K562 (cell line): ENCODE measurements at regions not wholly inside any gene's neighbourhood (a gene's known extent, or its start where the extent isn't known, plus 50 kb on each side); places are given as distances from the start of the nearest gene placed in this dataset.

Experiments
- ATAC-seq: fragments of 200-7000 bp; cut with Tn5 transposase; 3 replicates; pipeline ENCODE4 v1.9.1; 2020; ENCODE audit warnings: moderate library complexity
- BruUV-seq: library from RNA; stranded (reverse); fragments of 400-500 nt; replicated peaks from 2 replicates; lab custom pipeline; 2021; lab: Mats Ljungman, UMichigan
- CTCF ChIA-PET: fragments of 300-600 bp; formaldehyde crosslinking; extraction: SDS; loops from one replicate; lab custom pipeline; 2021; ENCODE audit warnings: low intra/inter-chr PET ratio; lab: Yijun Ruan, JAX
- POLR2A ChIA-PET: fragments of 300-600, 350-650 bp; sonication (Branson Sonifier 250); formaldehyde crosslinking; extraction: SDS; loops from one replicate; lab custom pipeline; 2021; ENCODE audit warnings: antibody characterized with exemption, inconsistent platforms; lab: Yijun Ruan, JAX
- DNase-seq, 4 experiments: peaks; one replicate each; pipeline versions ENCODE4 v3.0.0 to v3.0.0-alpha.2; 2011 to 2018; ENCODE audit warnings: low spot score in 3 of 4, mixed read lengths in 3 of 4; ENCODE audit errors: extremely low read depth in 1 of 4
- FAIRE-seq: peaks from 2 replicates; lab custom pipeline; 2011; peaks lifted over from hg19 to GRCh38; lab: Jason Lieb, UNC
- H2AFZ ChIP-seq: 2 replicates; pipeline ENCODE4 v1.6.0; 2011; ENCODE audit warnings: low read depth, low read length, control low read depth, inconsistent platforms
- H3K27ac ChIP-seq: fragments of 200-600 bp; 3 replicates; pipeline ENCODE4 v1.8.0; 2011; ENCODE audit warnings: low read depth, mild to moderate bottlenecking, control low read depth, inconsistent platforms, low read length, moderate library complexity, mixed read lengths; ENCODE audit errors: extremely low read depth
- H3K27me3 ChIP-seq, 2 experiments: fragments of 300-600 bp in 1 of 2; 2 replicates in 1 of 2; 3 replicates in 1 of 2; pipeline versions ENCODE4 v1.6.0 to v1.8.0; 2011; ENCODE audit warnings: inconsistent platforms in 2 of 2, low read length in 2 of 2, mild to moderate bottlenecking in 1 of 2, mixed read lengths in 1 of 2, moderate library complexity in 1 of 2; ENCODE audit not compliant: control insufficient read depth in 2 of 2, insufficient read depth in 2 of 2
- H3K36me3 ChIP-seq: fragments of 300-600 bp; 3 replicates; pipeline ENCODE4 v1.8.0; 2011; ENCODE audit warnings: mild to moderate bottlenecking, low read length, inconsistent platforms; ENCODE audit not compliant: control insufficient read depth, insufficient read depth
- H3K4me1 ChIP-seq, 2 experiments: fragments of 200-600 bp in 1 of 2; replicated peaks in 1 of 2; 2 replicates in 1 of 2; 3 replicates in 1 of 2; pipeline versions ENCODE4 v1.5.1 to v1.8.0; 2011; ENCODE audit warnings: inconsistent platforms in 2 of 2, low read length in 2 of 2, mild to moderate bottlenecking in 1 of 2, mixed read lengths in 1 of 2, moderate library complexity in 1 of 2; ENCODE audit not compliant: control insufficient read depth in 2 of 2, insufficient read depth in 2 of 2
- H3K4me2 ChIP-seq: 2 replicates; pipeline ENCODE4 v1.6.1; 2011; ENCODE audit warnings: low read length, control low read depth, inconsistent platforms, mixed read lengths; ENCODE audit not compliant: insufficient read depth
- H3K4me3 ChIP-seq: fragments of 200-600 bp; sonication (generic), shearing (Covaris generic); 2 replicates; pipeline ENCODE4 v1.5.1; 2016; ENCODE audit warnings: control low read depth, inconsistent platforms
- H3K79me2 ChIP-seq: fragments of 200-600 bp; 3 replicates; pipeline ENCODE4 v1.8.0; 2011; ENCODE audit warnings: low read length, inconsistent platforms; ENCODE audit not compliant: control insufficient read depth, insufficient read depth
- H3K9ac ChIP-seq, 2 experiments: 2 replicates each; pipeline versions ENCODE4 v1.6.0 to v1.6.1; 2011; ENCODE audit warnings: low read depth in 2 of 2, low read length in 2 of 2, control low read depth in 1 of 2, inconsistent platforms in 1 of 2, mild to moderate bottlenecking in 1 of 2, mixed read lengths in 1 of 2; ENCODE audit not compliant: insufficient read depth in 1 of 2
- H3K9me1 ChIP-seq: one replicate; pipeline ENCODE4 v1.6.0; 2011; ENCODE audit warnings: inconsistent platforms, mild to moderate bottlenecking, low read length, moderate library complexity; ENCODE audit not compliant: control insufficient read depth, insufficient read depth
- H3K9me3 ChIP-seq: replicated peaks from 2 replicates; pipeline ENCODE4 v1.5.1; 2011; ENCODE audit warnings: low read depth, low read length, inconsistent platforms; ENCODE audit not compliant: control insufficient read depth, insufficient read depth
- H4K20me1 ChIP-seq: replicated peaks from 2 replicates; pipeline ENCODE4 v1.6.1; 2011; ENCODE audit warnings: low read length, inconsistent platforms, mixed read lengths; ENCODE audit not compliant: control insufficient read depth, insufficient read depth
- CC2D1A ChIP-seq: fragments of 450-650 bp; IDR thresholded peaks from 2 replicates; pipeline ENCODE4 v1.6.1; 2017; ENCODE audit warnings: mild to moderate bottlenecking
- DDX20 ChIP-seq: fragments of 450-650 bp; IDR thresholded peaks from 2 replicates; pipeline ENCODE4 v1.6.1; 2016; ENCODE audit warnings: missing genetic modification characterization, low read depth, mild to moderate bottlenecking, missing compliant biosample characterization, moderate library complexity
- ESRRB ChIP-seq: fragments of 250-450 bp; sonication (Bioruptor Pico); IDR thresholded peaks from 2 replicates; pipeline ENCODE4 v1.5.0; 2020; ENCODE audit warnings: mild to moderate bottlenecking, moderate library complexity, borderline replicate concordance
- KDM5B ChIP-seq: fragments of 200-600 bp; sonication (generic); IDR thresholded peaks from 2 replicates; pipeline ENCODE4 v1.6.1; 2012; ENCODE audit warnings: low read depth, mild to moderate bottlenecking, moderate library complexity, low read length, control low read depth, inconsistent platforms; ENCODE audit not compliant: insufficient replicate concordance
- MYBL2 ChIP-seq, 2 experiments: fragments of 450-650 bp in 1 of 2; sonication (generic) in 1 of 2; formaldehyde crosslinking in 1 of 2; IDR thresholded peaks; 2 replicates each; pipeline versions ENCODE4 v1.6.1 to v1.8.1; 2017 to 2022; ENCODE audit warnings: borderline replicate concordance in 1 of 2, inconsistent platforms in 1 of 2, low read depth in 1 of 2, mild to moderate bottlenecking in 1 of 2, missing genetic modification reagents in 1 of 2, moderate library complexity in 1 of 2
- RBFOX2 ChIP-seq: fragments of 200-400 bp; formaldehyde crosslinking; IDR thresholded peaks from 2 replicates; pipeline ENCODE4 v1.6.1; 2017; ENCODE audit warnings: low read depth, mild to moderate bottlenecking, low read length, moderate library complexity
- TCF7L2 ChIP-seq: fragments of 150-350 bp; IDR thresholded peaks from 2 replicates; pipeline ENCODE4 v1.6.1; 2016; ENCODE audit warnings: low read depth, mild to moderate bottlenecking, low read length, moderate library complexity
- ZNF408 ChIP-seq: fragments of 250-450 bp; sonication (Bioruptor Pico); IDR thresholded peaks from 2 replicates; pipeline ENCODE4 v1.4.0; 2020; ENCODE audit warnings: low read depth, mild to moderate bottlenecking, moderate library complexity
- WGBS: fragments of 100-300 bp; shearing (Covaris generic); methylation state at CpG from one replicate; pipeline ENCODE4 v1.1.6; 2016; ENCODE audit warnings: low coverage, mixed read lengths; ENCODE audit not compliant: insufficient coverage; ENCODE audit errors: missing lambda C conversion rate; 5-methylcytosine and 5-hydroxymethylcytosine counted together
- in situ Hi-C: fragments of 300-500 bp; cut with MboI; formaldehyde crosslinking; loops from 4 replicates; pipeline ENCODE4 v1.15.0; 2018; ENCODE audit warnings: inconsistent platforms, mixed read lengths
- intact Hi-C: fragments of 100-400 bp; cut with micrococcal nuclease; formaldehyde crosslinking; loops from 2 replicates; pipeline ENCODE4 v1.14.2; 2022
- TF ChIP-seq, protein P1 (sequence below): sonication (generic); formaldehyde crosslinking; IDR thresholded peaks from 2 replicates; pipeline ENCODE4 v1.8.0; 2023; ENCODE audit warnings: mild to moderate bottlenecking, missing genetic modification reagents
- TF ChIP-seq, protein P2 (sequence below): sonication (generic); formaldehyde crosslinking; IDR thresholded peaks from 2 replicates; pipeline ENCODE4 v1.8.0; 2023; ENCODE audit warnings: mild to moderate bottlenecking, missing genetic modification reagents

DNA sequence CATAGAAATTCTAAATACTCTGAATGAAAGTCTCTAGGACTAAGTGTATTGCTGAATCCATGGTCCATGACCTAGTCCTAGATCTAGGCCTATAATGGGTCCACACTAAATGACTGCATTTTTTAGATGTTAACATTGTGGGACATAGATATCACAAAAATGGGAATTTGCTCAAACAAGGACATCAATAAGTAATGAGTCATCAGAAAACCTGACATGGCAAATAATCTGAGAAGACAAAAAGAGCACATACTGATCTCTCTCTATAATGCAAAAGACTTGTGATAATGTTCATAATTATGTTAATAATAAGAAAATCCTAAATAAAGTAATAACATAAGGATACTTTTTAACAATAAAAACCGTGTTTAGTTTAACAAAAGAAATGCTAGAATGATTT lies 1168.4 kb downstream of the FSCB start (continued):
- TF ChIP-seq CC2D1A (no peak), MYBL2 (IDR thresholded peaks at IDR 0.05; ENCODE audit: low read depth) (no peak), MYBL2 (CRISPR knock-in tag; IDR thresholded peaks at IDR 0.05; ENCODE audit: borderline replicate concordance) (no peak), ESRRB (CRISPR knock-in tag) (no peak), ZNF408 (CRISPR knock-in tag) (no peak), DDX20 (tag) (no peak), TCF7L2 (no peak)

DNA sequence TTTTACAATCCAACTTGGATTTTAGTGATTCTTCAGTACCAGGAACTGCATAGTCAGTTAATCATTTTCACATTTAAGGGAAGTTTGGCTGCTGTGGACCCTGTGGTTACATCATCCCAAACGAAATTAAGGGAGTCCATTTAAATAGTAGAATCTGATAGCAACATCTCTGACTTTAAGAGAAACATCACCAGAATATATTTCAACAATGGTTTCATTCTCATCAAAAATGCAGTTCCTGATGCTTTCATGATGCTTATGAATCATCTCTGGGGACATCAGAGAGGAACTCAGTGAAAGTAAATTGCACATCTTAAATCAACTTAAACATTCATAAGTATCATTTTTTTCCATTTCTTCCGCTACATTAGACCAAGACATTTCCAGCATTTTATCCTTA lies 1170.7 kb downstream of the FSCB start:
- DNase-seq (no peak), FAIRE-seq (no peak), ATAC-seq (no peak)
- Histone ChIP-seq H3K4me1 (no peaks in the 10 kb centered on the region), H3K27ac (no peak overlapping the region), H3K9me3 (no peaks in the 10 kb centered on the region), H3K4me2 (no peak overlapping the region), H4K20me1 (no peaks in the 10 kb centered on the region), H3K9ac (no peak overlapping the region), H3K4me3 (no peak overlapping the region), H2AFZ (no peak overlapping the region), H3K36me3 (no peaks in the 10 kb centered on the region), H3K27me3 (no peaks in the 10 kb centered on the region), H3K79me2 (no peaks in the 10 kb centered on the region), H3K9me1 (no peaks in the 10 kb centered on the region)
- in situ Hi-C loops = no loop called here
- POLR2A ChIA-PET = no interaction called here
- intact Hi-C loops = no loop called here
- no TSS peak for BruUV-seq
- 0% methylated on average over 2 of the region's 2 CpGs for WGBS
- CTCF ChIA-PET = no interaction called here
- TF ChIP-seq, protein P1, sequence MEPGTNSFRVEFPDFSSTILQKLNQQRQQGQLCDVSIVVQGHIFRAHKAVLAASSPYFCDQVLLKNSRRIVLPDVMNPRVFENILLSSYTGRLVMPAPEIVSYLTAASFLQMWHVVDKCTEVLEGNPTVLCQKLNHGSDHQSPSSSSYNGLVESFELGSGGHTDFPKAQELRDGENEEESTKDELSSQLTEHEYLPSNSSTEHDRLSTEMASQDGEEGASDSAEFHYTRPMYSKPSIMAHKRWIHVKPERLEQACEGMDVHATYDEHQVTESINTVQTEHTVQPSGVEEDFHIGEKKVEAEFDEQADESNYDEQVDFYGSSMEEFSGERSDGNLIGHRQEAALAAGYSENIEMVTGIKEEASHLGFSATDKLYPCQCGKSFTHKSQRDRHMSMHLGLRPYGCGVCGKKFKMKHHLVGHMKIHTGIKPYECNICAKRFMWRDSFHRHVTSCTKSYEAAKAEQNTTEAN (CRISPR knock-in tag) = no peak
- TF ChIP-seq, protein P2, sequence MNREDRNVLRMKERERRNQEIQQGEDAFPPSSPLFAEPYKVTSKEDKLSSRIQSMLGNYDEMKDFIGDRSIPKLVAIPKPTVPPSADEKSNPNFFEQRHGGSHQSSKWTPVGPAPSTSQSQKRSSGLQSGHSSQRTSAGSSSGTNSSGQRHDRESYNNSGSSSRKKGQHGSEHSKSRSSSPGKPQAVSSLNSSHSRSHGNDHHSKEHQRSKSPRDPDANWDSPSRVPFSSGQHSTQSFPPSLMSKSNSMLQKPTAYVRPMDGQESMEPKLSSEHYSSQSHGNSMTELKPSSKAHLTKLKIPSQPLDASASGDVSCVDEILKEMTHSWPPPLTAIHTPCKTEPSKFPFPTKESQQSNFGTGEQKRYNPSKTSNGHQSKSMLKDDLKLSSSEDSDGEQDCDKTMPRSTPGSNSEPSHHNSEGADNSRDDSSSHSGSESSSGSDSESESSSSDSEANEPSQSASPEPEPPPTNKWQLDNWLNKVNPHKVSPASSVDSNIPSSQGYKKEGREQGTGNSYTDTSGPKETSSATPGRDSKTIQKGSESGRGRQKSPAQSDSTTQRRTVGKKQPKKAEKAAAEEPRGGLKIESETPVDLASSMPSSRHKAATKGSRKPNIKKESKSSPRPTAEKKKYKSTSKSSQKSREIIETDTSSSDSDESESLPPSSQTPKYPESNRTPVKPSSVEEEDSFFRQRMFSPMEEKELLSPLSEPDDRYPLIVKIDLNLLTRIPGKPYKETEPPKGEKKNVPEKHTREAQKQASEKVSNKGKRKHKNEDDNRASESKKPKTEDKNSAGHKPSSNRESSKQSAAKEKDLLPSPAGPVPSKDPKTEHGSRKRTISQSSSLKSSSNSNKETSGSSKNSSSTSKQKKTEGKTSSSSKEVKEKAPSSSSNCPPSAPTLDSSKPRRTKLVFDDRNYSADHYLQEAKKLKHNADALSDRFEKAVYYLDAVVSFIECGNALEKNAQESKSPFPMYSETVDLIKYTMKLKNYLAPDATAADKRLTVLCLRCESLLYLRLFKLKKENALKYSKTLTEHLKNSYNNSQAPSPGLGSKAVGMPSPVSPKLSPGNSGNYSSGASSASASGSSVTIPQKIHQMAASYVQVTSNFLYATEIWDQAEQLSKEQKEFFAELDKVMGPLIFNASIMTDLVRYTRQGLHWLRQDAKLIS = no peak
- TF ChIP-seq KDM5B (no peak), RBFOX2 (no peak)
